ENCODE measurements at regions not wholly inside any gene's neighbourhood (a gene's known extent, or its start where the extent isn't known, plus 50 kb on each side); places are given as distances from the start of the nearest gene placed in this dataset.
"Not testable (repeated sequence)": the region's sequence is repeated elsewhere in the genome, so short reads cannot be mapped to it uniquely, and the experiment has no call there.

DNA sequence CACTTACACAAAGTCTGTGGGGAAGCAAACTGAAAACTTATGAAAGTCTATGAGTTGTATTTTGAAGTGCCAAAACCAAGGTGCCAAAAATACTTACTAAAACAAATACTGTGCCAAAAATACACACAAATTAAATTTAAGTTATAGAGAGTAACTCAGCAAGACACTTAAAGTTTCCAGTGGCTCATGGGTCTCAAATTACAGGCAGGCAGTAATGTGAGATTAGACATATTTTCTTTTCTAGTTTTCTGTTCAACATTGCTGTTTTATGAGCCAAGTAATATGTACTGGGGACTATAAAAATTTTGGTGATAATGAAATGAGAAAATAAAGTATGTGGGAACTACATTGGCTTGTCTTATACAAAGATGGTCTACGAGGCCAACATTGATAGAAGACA, 172.2 kb upstream of the SNX2 start:
- DNase-seq: no peak

DNA sequence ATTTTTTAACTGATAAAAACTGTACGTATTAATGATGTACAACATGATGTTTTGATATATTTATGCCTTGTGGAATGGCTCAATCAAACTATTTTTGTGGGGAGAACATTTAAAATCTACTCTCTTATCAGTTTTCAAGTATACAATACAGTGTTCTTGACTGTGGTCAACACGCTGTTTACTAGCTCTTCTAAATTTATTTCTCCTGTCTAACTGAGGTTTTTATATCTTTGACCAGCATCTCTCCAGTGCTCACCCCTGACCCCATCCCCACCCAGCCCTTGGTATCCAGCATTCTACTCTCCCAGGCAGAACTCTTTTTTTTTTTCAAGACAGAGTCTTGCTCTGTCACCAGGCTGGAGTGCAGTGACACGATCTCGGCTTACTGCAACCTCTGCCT, 169.6 kb upstream of the SNX2 start:
- DNase-seq: no peak

DNA sequence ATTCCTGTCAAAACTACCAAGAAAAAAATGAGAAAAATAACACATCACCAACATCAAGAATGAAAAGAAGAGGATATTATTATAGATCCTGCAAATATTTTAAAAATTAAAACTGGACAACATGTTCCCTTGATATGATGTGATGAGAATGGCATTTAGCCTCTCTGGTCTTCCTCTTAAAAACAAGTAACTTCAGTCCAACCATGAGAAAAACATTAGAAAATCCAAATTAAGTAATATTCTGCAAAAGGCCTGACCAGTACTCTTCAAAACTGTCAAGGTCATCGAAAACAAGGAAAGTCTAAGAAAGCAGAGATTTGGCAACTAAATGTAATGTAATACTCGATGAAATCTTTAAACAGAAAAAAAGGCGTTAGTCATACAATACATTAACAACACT, 167.1 kb upstream of the SNX2 start:
- no peak for DNase-seq

DNA sequence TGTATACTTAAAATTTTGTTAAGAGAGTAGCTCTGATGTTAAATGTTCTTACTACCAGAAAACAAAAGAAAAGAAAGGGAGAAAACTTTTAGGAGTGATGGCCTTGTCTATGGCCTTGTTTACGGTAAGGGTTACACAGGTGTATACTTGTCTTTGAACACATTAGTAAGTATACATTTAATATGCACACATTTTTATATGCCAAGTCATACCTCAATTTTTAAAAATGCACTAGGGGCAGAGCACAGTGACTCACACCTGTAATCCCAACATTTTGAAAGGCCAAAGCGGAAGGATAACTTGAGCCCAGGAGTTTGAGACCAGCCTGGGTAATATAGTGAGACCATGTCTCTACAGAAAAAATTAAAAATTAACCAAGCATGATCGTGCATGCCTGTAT, 166.7 kb upstream of the SNX2 start:
- DNase-seq: no peak

DNA sequence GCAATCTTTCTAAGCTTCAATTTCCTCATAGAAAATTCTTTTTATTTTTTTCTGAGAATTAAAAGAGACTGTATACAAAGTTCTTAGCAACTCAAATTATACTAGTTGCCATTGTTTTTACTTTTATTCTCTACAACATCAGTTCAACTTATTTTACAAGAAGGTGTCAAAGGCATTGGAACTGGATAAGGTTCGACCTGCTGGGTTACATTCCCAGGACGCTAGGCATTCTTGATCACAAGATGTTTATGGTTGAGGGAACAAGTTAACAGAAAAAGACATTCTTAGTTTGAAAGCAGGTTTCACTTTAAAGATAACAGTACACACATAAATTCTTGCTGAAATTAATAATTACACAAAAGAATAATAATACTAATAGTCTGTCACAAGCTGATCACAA, 163.5 kb upstream of the SNX2 start:
- no peak for DNase-seq

DNA sequence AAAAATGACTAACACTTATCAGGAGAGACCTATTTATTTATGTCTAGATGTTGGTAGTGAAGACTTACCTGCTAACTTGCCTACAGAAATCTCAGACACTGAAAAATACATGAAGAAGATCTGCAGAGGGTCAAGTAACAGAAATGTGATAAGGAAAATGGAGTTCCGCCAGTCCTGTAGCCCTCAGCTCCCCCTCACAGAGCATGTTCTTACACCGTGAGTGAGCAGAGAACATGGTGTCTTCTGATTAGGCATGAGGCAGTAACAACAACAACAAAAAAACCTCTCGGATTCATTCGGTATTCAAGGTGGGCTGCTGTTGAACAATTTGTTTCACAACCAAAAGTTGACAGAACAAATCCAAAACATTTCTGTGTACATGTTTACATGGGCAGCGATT, 162.0 kb upstream of the SNX2 start:
- no peak for DNase-seq

DNA sequence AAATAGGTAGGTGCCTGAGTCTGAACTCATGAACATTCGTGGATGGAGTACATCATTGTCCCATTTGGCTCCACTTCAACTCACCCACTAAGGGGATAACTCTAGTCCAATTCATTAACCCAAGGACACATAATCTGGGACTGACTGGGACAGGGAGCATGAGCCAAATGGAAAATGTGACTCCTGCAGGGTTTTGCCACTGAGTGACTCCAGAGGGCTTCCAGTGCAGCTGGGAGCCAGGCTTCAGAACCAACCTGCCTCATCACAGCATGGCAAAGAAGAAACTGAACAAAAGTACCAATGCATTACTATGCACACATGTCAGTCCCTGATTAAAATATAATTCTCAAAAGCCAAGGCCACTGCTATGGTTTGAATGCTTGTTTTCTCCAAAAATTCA, 159.7 kb upstream of the SNX2 start:
- DNase-seq: no peak

DNA sequence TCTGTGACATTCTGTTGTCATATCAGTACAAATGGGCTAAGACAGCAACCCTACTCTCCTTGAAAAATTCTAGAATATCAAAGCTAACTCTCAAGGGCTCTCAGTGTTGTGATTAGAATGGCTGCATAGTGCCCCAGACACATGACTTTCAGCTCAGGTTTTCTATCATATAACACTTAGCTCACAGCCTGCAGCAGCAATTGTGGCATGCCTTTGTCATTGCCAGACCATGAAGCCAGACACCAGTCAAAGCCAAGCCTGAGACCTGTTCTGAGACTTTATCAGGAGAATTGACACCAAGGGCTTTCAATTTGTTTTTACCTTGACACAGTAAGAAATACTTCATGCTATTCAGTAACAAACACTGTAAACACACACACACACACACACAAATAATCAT, 159.0 kb upstream of the SNX2 start:
- DNase-seq: no peak

DNA sequence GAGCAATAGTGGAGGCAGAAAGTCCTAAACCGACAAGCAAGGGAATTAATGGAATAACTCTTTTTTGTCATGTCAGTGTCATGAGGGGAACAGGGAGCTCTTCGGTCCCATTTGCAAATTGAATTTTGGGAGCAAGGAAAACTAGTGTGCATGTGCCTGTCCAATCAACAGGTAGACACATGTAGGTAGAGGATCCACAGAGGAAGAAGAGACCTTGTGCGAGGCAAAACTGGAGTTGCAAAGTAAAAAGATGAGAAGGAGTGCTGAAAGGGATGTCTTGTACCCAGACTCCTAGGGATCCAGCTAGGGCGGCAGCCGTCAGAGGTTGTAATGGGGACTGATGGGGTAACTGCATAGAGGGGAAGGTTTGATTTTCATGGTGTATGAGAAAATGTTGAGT, 156.8 kb upstream of the SNX2 start:
- not testable (repeated sequence) for DNase-seq

DNA sequence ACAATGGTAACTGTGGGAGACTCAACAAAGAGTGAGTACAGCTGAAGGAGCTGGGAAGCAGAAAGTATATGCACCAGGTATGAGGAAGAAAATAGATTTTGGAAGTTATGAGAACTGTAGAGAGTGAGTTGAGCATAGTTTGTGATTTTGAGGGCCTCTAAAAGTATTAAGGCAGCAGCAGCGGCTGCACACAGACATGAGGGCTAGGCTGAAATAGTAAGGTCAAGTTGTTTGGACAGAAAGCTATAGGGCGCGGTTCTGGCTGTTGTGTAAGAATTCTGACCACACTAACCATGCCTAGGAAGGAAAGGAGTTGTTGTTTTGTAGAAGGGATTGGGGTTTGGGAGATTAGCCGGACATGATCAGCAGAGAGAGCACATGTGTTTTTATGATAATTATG, 154.1 kb upstream of the SNX2 start:
- not testable (repeated sequence) for DNase-seq

DNA sequence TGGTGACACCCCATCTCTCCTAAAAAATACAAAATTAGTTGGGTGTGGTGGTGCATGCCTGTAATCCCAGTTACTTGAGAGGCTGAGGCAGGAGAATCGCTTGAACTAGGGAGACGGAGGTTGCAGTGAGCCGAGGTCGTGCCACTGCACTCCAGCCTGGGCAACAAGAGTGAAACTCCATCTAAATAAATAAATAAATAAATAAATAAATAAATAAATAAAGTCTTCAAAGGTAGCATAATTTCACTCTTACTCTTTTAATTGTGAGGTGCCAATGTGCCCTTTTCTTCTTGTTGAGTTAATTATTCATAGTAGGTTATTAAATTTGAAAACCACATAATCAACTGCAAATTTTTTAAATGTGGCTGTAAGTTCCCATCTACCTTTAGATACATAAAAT, 146.2 kb upstream of the SNX2 start:
- not testable (repeated sequence) for DNase-seq

DNA sequence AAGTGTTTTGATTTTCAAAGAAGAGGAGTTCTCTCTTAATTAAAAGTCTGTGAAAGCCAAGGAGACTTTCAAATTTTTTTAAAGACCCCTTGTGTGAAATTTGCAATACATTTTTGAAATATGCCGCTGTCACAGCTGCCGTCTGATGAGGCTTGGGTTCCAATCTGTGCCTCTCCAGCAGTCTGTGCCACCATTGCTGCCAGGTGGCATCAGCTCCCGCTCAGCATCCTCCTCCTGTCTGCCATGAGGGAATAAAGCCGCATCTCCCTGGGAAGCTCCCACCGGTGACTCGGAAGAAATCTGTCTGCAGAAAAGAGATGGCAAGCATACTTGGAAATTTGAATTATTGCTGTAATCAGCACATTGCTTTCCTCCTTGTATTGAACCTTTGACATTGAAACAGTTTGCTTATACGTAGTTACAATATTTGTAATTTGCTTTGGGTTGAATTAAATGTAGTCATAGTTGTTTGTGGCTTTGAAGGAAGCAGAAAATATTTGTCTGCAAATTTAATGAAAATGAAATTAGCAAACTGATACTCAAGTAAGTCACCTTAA, 145.7 kb upstream of the SNX2 start:
- DNase-seq: no peak

DNA sequence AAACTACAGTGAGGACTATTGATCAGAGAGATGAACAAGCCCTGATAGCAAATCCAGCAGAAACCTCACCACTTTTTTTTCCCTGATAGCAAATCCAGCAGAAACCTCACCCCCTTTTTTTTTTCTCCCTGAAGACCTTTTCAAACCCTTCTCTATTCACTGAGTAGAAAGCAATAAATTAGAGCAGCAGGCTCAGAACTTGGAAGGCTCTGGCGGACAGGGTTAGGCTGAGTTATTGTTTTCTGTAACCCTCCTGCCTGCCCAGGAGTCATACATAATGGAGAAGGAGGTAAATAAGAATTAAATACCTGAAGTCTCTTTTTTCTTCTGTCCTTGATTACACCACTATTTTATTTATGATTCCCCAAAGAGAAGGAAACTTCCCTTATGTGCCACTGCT, 136.3 kb upstream of the SNX2 start:
- DNase-seq: no peak

DNA sequence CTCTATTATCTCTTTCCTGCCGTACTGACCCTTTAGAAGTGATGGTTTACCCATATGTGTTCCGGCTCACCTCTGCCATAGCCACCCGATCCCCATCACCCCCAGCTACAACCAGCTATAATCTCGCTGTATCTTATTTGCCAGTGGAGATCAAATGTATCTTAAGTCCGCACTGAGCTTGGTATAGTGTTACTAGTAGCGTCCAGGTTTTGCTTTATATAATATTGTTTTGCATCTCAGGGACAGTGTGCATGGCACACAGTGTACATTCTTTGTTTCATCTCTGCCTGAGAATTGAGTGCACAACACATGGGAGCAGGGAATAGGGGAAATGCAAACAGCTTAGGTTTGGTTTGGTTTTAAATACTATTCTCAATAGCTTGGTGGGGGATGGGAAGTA, 135.8 kb upstream of the SNX2 start:
- DNase-seq: no peak

DNA sequence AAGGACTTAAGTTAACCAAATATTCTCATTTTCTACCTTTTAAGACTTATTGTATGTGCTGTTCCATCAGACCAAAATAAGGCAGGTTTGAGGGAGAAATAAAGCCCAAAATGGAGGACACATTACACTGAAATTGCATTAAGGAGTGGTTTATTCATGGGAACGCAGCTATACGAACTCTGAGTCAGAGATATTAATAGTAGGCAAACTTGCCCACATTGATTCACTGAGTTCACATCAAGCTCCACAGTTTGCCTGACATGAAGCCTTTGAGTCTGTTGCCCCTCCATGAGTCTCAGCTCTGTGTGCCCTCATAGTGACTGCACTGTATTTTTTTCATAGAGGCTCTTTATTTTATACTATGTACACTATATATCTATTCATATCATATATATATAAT, 135.0 kb upstream of the SNX2 start:
- DNase-seq: no peak

DNA sequence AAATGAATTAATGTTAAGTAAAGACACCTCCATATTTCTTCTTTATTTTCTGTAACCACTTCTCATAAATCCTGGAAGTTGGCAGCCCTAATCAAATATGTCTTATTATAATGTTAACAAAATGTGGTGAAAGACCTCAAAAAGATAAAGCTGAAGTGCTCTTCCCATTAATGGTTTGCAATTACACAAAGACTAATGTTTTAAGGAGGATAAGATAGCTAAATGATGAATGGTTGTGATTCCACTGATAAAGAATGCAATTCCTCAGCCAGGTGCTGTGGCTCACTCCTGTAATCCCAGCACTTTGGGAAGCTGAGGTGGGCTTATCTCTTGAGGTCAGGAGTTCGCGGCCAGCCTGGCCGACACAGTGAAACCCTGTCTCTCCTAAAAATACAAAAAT, 125.8 kb upstream of the SNX2 start:
- DNase-seq: no peak

DNA sequence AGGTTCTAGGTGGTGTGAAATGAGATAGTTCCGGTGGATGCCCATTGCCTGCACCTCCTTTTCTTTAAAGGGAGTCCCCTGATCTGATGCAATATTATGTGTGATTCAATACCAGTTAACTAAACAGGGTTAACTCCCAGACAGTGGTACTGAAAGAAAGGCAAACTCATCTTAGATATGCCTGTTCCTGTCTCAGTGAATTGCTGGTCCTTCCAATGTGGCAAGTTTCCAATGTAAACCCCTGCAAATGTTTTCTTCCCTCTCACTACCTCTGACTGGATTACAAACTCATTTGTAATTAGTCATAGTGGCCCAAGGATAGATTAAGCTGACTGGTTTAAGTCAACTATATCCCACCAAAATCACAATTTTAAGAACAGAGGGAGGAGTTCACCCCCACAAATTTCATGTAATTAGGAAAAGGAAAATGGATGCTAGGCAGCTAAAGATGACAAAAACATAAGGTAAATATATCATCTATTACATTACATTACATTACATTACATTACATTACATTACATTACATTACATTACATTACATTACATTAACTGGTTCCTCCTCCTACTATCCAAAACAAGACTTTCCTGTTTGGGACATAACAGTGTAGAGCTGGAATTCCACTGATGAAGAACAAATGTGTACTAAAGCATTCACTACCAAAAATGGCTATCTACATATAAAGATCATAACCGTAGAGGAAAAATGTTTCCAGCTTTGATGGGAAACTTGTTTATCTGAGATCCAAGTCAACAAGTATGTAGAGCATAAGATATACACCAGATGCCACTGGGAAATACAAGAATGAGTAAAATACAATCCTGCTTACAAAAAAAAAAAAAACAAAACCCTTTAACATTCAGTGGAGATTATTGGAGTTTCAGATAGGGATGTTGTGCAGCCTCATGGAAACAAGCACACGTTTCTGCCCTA, 121.5 kb upstream of the SNX2 start:
- no peak for DNase-seq

DNA sequence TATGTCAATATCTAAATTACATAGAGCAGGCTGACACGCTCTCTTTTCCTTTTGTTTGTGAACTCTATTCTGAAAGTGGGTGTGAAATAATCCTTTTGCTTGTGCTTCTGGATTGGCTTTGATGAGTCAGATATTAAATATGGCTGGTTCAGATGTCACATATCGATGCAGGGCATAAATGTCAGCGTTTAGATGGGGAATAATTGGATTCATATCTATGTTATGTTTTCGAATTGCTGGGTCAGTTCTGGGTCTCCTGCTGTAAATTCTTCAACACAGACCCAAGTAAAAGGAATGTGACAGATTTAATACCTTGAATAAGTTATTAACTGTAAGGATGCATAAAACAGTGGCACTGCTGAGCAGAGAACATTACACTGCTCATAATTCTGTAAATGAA, 118.7 kb upstream of the SNX2 start:
- no peak for DNase-seq

DNA sequence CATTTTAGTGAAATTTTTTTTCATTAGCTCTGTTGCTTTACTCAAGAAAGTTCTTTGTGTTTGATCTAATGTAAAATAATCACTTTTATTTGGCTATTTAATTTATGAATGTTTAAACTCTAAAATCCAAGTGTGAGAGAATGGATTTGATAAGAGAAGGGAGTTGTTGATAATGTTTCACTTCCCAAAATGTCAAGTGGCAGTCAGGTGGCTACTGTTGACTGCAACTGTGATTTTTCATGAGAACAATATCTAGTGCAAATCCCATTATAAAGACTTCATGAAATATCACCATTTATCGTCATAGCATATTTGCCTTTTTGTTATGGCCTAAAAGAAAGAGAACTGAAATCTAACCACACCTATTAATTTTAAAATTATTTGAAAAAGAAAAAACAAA, 118.3 kb upstream of the SNX2 start:
- DNase-seq: no peak

DNA sequence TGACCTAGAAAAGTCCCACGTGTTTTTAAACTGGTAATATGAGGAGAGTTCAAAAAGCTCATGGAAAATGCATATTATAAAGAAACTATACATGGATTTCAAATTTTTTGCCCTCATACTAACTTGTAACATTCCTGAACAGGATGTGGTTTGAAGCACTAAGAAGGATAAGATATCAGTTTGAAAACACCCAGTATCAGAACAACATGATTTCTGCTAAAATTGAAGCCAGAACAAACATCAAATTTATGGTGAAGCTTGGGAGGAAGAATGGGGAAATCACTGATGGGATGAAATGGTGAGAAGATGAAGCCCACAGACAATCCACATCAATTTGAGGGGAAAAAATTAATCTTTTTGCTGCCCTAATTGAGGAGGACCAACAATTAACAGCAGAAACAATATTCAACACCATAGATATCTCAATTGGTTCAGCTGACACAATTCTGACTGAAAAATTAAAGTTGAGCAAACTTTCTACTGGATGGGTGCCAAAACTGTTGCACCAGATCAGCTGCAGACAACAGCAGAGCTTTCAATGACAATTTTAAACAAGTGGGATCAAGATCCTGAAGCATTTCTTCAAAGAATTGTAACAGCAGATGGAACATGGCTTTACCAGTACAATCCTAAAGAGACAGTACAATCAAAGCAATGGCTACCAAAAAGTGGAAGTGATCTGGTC, 113.2 kb upstream of the SNX2 start:
- no peak for DNase-seq

DNA sequence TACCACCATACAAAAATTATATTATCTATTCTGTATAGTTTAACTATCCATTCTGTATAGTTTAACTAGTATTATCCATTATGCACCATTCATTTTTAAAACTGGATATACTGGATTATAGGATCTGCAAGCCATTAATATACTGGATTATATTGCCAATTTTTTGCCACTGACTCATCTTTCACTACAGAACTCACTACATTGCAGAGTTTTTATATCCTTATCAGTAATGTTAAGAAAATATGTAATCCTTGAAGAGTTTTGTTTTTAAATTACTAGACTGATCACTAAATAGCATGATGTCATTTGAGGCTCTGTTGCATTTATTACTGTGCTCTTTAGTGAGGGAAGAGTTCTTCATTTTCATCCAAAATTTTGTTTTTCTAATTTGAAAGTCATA, 109.8 kb upstream of the SNX2 start:
- no peak for DNase-seq

DNA sequence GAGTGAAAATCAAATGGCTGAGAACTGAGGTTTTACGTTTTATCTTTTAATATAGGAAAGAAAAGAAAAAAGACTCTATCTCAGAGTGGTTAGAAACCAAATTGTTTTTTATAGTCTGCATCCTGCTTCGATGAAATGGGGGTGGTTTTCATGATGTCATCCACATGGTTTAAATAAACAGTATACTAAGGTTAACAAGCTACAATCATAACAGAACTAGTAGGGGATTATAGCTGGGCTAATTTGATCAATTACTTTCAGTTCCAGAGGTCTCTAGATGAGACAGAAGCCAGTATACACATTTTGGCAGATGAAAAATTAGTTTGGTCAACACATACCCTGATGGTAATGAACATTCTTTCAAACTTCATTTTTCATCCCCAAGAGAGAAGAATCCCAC, 106.3 kb upstream of the SNX2 start:
- DNase-seq: no peak

DNA sequence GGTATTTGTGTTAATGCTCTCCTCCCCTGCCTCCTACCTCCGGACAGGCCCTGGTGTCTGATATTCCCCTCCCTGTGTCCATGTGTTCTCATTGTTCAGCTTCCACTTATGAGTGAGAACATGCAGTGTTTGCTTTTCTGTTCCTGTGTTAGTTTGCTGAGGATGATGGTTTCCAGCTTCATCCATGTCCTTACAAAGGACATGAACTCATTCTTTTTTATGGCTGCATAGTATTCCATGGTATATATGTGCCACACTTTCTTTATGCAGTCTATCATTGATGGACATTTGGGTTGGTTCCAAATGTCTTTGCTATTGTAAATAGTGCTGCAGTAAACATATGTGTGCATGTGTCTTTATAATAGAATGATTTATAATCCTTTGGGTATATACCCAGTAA, 105.2 kb upstream of the SNX2 start:
- not testable (repeated sequence) for DNase-seq

DNA sequence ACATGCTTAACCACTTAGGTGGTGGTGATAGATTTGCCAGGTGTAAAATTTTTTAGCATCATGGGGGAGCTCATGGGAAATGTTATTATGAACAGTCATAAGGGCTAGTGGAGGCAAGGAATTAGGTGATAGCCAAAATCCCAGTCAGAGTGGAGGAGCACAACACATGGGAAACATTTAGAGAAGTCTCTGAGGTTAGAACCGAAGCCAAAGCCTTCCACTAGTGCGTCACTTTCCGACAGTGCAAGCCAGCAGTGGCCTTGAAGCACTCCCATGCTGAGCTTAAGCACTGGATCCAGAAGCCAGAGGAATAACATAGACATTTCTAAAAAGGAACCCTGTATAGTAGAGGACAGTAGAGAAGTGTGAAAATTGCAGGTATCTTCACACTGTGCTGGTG, 101.5 kb upstream of the SNX2 start:
- no peak for DNase-seq
